NCI-H1417 treated with DMSO at 0.1 percent for 48 hours (cell line): ENCODE measurements at regions not wholly inside any gene's neighbourhood (a gene's known extent, or its start where the extent isn't known, plus 50 kb on each side); places are given as distances from the start of the nearest gene placed in this dataset.

Source experiments
- DNase-seq: peaks from one replicate; lab custom pipeline; 2025; lab: John Stamatoyannopoulos, UW

GRCh38 chr10:62745581-62745980 lies 58.9 kb upstream of the ADO start:
- DNase-seq: no peak

GRCh38 chr10:62746951-62747729 lies 57.4 kb upstream of the ADO start:
- no peak for DNase-seq

- DNase-seq: no peak
Observed at GRCh38 chr10:62748386-62748785, 56.1 kb upstream of the ADO start.

- no peak for DNase-seq
Observed at GRCh38 chr10:62749093-62749683, 55.3 kb upstream of the ADO start.
